ENCODE measurements at regions not wholly inside any gene's neighbourhood (a gene's known extent, or its start where the extent isn't known, plus 50 kb on each side); places are given as distances from the start of the nearest gene placed in this dataset.
"Not testable (repeated sequence)": the region's sequence is repeated elsewhere in the genome, so short reads cannot be mapped to it uniquely, and the experiment has no call there.

GRCh38 chr11:122604621-122605020 lies 50.9 kb upstream of the UBASH3B start:
- no peak for DNase-seq (ENCODE audit: low read depth)

- DNase-seq (ENCODE audit: low read depth), result peak; percentile 71
Measured at GRCh38 chr11:122601141-122602125, 54.1 kb upstream of the UBASH3B start.

- DNase-seq (ENCODE audit: low read depth), result no peak
Measured at GRCh38 chr11:122600290-122600689, 55.2 kb upstream of the UBASH3B start.

- DNase-seq (ENCODE audit: low read depth), result no peak
Measured at GRCh38 chr11:122599434-122599833, 56.1 kb upstream of the UBASH3B start.

- DNase-seq (ENCODE audit: low read depth), result peak; percentile 9
Measured at GRCh38 chr11:122598971-122599370, 56.6 kb upstream of the UBASH3B start.

GRCh38 chr11:122597511-122597910 lies 58.0 kb upstream of the UBASH3B start:
- DNase-seq (ENCODE audit: low read depth), result no peak

- no peak for DNase-seq (ENCODE audit: low read depth)
Measured at GRCh38 chr11:122594986-122595645, 60.4 kb upstream of the UBASH3B start.

- DNase-seq (ENCODE audit: low read depth), result no peak
Measured at GRCh38 chr11:122593473-122594420, 61.8 kb upstream of the UBASH3B start.

GRCh38 chr11:122592641-122593040 lies 62.9 kb upstream of the UBASH3B start:
- DNase-seq (ENCODE audit: low read depth), result no peak

- no peak for DNase-seq (ENCODE audit: low read depth)
Measured at GRCh38 chr11:122584670-122585069, 70.9 kb upstream of the UBASH3B start.

GRCh38 chr11:122580071-122580470 lies 75.5 kb upstream of the UBASH3B start:
- not testable (repeated sequence) for DNase-seq (ENCODE audit: low read depth)

GRCh38 chr11:122578171-122578825 lies 77.2 kb upstream of the UBASH3B start:
- DNase-seq (ENCODE audit: low read depth), result no peak

- DNase-seq (ENCODE audit: low read depth), result peak; percentile 34
Measured at GRCh38 chr11:122572592-122572991, 82.9 kb upstream of the UBASH3B start.

- DNase-seq (ENCODE audit: low read depth), result no peak
Measured at GRCh38 chr11:122563761-122564160, 91.8 kb upstream of the UBASH3B start.

- DNase-seq (ENCODE audit: low read depth), result no peak
Measured at GRCh38 chr11:122559734-122560382, 95.7 kb upstream of the UBASH3B start.

GRCh38 chr11:122559218-122559617 lies 96.3 kb upstream of the UBASH3B start:
- DNase-seq (ENCODE audit: low read depth), result not testable (repeated sequence)

GRCh38 chr11:122557163-122557562 lies 98.4 kb upstream of the UBASH3B start:
- not testable (repeated sequence) for DNase-seq (ENCODE audit: low read depth)

GRCh38 chr11:122556605-122557004 lies 98.9 kb upstream of the UBASH3B start:
- DNase-seq (ENCODE audit: low read depth), result no peak

- no peak for DNase-seq (ENCODE audit: low read depth)
Measured at GRCh38 chr11:122538060-122538459, 117.5 kb upstream of the UBASH3B start.

- no peak for DNase-seq (ENCODE audit: low read depth)
Measured at GRCh38 chr11:122524898-122525297, 130.6 kb upstream of the UBASH3B start.
